Parathyroid adenoma (tissue), 2 donors: ENCODE measurements at regions not wholly inside any gene's neighbourhood (a gene's known extent, or its start where the extent isn't known, plus 50 kb on each side); places are given as distances from the start of the nearest gene placed in this dataset.

ENCODE experiments used
- H2AFZ ChIP-seq: fragments of 300-600 bp; sonication (generic); one replicate; pipeline ENCODE4 v1.7.0; 2017; ENCODE audit warnings: antibody characterized with exemption, mild to moderate bottlenecking
- H3K27ac ChIP-seq: fragments of 300-600 bp; sonication (generic); one replicate; pipeline ENCODE4 v1.7.0; 2017
- H3K27me3 ChIP-seq: fragments of 300-600 bp; sonication (generic); one replicate; pipeline ENCODE4 v1.7.0; 2017; ENCODE audit warnings: low read length; ENCODE audit not compliant: control insufficient read depth, insufficient read depth
- H3K36me3 ChIP-seq: fragments of 300-600 bp; sonication (generic); one replicate; pipeline ENCODE4 v1.7.0; 2017; ENCODE audit warnings: low read length; ENCODE audit not compliant: control insufficient read depth, insufficient read depth
- H3K4me1 ChIP-seq: fragments of 300-600 bp; sonication (generic); one replicate; pipeline ENCODE4 v1.7.0; 2017; ENCODE audit warnings: control low read depth
- H3K4me2 ChIP-seq: fragments of 300-600 bp; sonication (generic); one replicate; pipeline ENCODE4 v1.7.0; 2017; ENCODE audit warnings: low read length
- H3K4me3 ChIP-seq: fragments of 300-600 bp; sonication (generic); one replicate; pipeline ENCODE4 v1.7.0; 2017; ENCODE audit warnings: low read depth, low read length
- H3K79me2 ChIP-seq: fragments of 300-600 bp; sonication (generic); one replicate; pipeline ENCODE4 v1.7.0; 2017; ENCODE audit warnings: control low read depth
- H3K9ac ChIP-seq: fragments of 300-600 bp; sonication (generic); one replicate; pipeline ENCODE4 v1.7.0; 2017; ENCODE audit warnings: mild to moderate bottlenecking
- H3K9me3 ChIP-seq: fragments of 300-600 bp; sonication (generic); one replicate; pipeline ENCODE4 v1.7.0; 2017; ENCODE audit warnings: low read length; ENCODE audit not compliant: control insufficient read depth
- CTCF ChIP-seq: fragments of 300-600 bp; sonication (generic); IDR thresholded peaks from one replicate; pipeline ENCODE4 v1.7.0; 2017; ENCODE audit warnings: antibody characterized with exemption, mild to moderate bottlenecking
- donor health status: primary hyperparathyroidism.

GRCh38 chr3:180854887-180855286, 57.6 kb upstream of the FXR1 start:
- no peak overlapping the region for H2AFZ ChIP-seq
- no peak overlapping the region for H3K4me3 ChIP-seq
- no peak overlapping the region for H3K9ac ChIP-seq
- H3K27me3 ChIP-seq = no peaks in the 10 kb centered on the region
- H3K27ac ChIP-seq = no peak overlapping the region
- H3K4me1 ChIP-seq = no peaks in the 10 kb centered on the region
- H3K79me2 ChIP-seq = no peaks in the 10 kb centered on the region
- TF ChIP-seq CTCF = no peak
- no peaks in the 10 kb centered on the region for H3K36me3 ChIP-seq
- H3K4me2 ChIP-seq = no peak overlapping the region
- no peaks in the 10 kb centered on the region for H3K9me3 ChIP-seq

GRCh38 chr3:180855364-180855763, 57.1 kb upstream of the FXR1 start:
- H3K9me3 ChIP-seq = no peaks in the 10 kb centered on the region
- H3K36me3 ChIP-seq = no peaks in the 10 kb centered on the region
- no peak overlapping the region for H3K4me2 ChIP-seq
- no peak overlapping the region for H3K27ac ChIP-seq
- no peaks in the 10 kb centered on the region for H3K4me1 ChIP-seq
- no peaks in the 10 kb centered on the region for H3K27me3 ChIP-seq
- no peak overlapping the region for H2AFZ ChIP-seq
- no peaks in the 10 kb centered on the region for H3K79me2 ChIP-seq
- TF ChIP-seq CTCF = no peak
- H3K9ac ChIP-seq = no peak overlapping the region
- H3K4me3 ChIP-seq = no peak overlapping the region

- Histone ChIP-seq H3K4me2 (no peak overlapping the region), H3K79me2 (no peaks in the 10 kb centered on the region), H3K4me1 (no peaks in the 10 kb centered on the region), H3K9me3 (no peaks in the 10 kb centered on the region), H2AFZ (no peak overlapping the region), H3K4me3 (no peak overlapping the region), H3K27ac (no peak overlapping the region), H3K9ac (no peak overlapping the region), H3K27me3 (no peaks in the 10 kb centered on the region), H3K36me3 (no peaks in the 10 kb centered on the region)
- no peak for TF ChIP-seq CTCF
These were observed 56.5 kb upstream of the FXR1 start for GRCh38 chr3:180855956-180856355.

DNA sequence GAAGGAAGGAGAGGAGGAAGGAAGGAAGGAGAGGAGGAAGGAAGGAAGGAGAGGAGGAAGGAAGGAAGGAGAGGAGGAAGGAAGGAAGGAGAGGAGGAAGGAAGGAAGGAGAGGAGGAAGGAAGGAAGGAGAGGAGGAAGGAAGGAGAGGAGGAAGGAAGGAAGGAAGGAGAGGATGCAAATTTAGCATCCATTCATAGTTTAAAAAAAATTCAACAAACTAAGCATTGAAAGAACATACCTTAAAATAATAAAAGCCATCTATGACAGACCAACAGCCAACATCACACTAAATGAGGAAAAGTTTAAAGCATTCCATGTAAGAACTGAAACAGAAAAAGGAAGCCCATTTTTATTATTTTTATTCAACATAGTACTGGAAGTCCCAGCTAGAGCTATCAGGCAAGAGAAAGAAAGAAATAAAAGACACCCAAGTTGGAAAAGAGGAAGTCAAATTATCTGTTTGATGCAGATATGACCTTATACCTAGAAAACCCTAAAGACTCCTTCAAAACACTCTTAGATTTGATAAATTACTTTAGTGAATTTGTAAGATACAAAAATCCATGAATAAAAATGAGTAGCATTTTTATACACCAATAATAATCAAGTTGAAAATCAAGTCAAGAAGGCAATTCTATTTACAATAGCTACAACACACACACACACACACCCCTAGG, 52.2 kb upstream of the FXR1 start:
- no peaks in the 10 kb centered on the region for H3K9me3 ChIP-seq
- H3K36me3 ChIP-seq = no peaks in the 10 kb centered on the region
- H3K9ac ChIP-seq = no peak overlapping the region
- no peak for TF ChIP-seq CTCF
- no peaks in the 10 kb centered on the region for H3K27me3 ChIP-seq
- no peaks in the 10 kb centered on the region for H3K79me2 ChIP-seq
- no peak overlapping the region for H3K4me2 ChIP-seq
- no peaks in the 10 kb centered on the region for H3K4me1 ChIP-seq
- no peak overlapping the region for H3K27ac ChIP-seq
- no peak overlapping the region for H3K4me3 ChIP-seq
- no peak overlapping the region for H2AFZ ChIP-seq
